DND-41 (cell line): ENCODE measurements at regions not wholly inside any gene's neighbourhood (a gene's known extent, or its start where the extent isn't known, plus 50 kb on each side); places are given as distances from the start of the nearest gene placed in this dataset.

ENCODE experiments used
- EZH2 ChIP-seq: IDR thresholded peaks from 3 replicates; pipeline ENCODE4 v1.6.1; 2012; ENCODE audit warnings: borderline replicate concordance, low read depth, mild to moderate bottlenecking, moderate library complexity, low read length, inconsistent platforms; ENCODE audit not compliant: severe bottlenecking
- TF ChIP-seq, protein P1 (sequence below): IDR thresholded peaks from 2 replicates; pipeline ENCODE4 v1.5.1; 2012; ENCODE audit warnings: borderline replicate concordance, low read length, moderate library complexity, mild to moderate bottlenecking; ENCODE audit not compliant: poor library complexity, severe bottlenecking; ENCODE audit errors: extremely low read depth

DNA sequence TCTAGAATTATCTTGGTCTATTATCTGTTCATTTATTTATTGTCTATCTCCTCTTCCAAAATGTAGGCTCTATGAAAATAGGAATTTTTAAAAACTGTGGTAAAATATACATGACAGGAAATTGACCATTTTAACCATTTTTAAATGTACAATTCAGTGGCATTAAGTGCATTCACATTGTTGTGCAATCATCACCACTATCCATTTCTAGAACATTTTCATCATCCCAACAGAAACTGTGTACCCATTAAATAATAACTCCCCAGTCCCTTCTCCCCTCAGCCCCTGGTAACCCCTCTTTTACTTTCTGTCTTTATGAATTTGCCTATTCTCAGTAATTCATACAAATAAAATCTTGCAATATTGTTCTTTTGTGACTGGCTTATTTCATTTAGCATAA is 71.1 kb upstream of the LCLAT1 start:
- TF ChIP-seq, protein P1, sequence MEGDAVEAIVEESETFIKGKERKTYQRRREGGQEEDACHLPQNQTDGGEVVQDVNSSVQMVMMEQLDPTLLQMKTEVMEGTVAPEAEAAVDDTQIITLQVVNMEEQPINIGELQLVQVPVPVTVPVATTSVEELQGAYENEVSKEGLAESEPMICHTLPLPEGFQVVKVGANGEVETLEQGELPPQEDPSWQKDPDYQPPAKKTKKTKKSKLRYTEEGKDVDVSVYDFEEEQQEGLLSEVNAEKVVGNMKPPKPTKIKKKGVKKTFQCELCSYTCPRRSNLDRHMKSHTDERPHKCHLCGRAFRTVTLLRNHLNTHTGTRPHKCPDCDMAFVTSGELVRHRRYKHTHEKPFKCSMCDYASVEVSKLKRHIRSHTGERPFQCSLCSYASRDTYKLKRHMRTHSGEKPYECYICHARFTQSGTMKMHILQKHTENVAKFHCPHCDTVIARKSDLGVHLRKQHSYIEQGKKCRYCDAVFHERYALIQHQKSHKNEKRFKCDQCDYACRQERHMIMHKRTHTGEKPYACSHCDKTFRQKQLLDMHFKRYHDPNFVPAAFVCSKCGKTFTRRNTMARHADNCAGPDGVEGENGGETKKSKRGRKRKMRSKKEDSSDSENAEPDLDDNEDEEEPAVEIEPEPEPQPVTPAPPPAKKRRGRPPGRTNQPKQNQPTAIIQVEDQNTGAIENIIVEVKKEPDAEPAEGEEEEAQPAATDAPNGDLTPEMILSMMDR = no peak
- no peak for TF ChIP-seq EZH2
